GM21825 (cell line): ENCODE measurements at regions not wholly inside any gene's neighbourhood (a gene's known extent, or its start where the extent isn't known, plus 50 kb on each side); places are given as distances from the start of the nearest gene placed in this dataset.

Source experiments
- ATAC-seq: cut with Tn5 transposase; IDR thresholded peaks from one replicate; pipeline ENCODE4 v1.9.1; 2021; ENCODE audit warnings: mild to moderate bottlenecking, moderate library complexity; ENCODE audit not compliant: unreplicated experiment

DNA sequence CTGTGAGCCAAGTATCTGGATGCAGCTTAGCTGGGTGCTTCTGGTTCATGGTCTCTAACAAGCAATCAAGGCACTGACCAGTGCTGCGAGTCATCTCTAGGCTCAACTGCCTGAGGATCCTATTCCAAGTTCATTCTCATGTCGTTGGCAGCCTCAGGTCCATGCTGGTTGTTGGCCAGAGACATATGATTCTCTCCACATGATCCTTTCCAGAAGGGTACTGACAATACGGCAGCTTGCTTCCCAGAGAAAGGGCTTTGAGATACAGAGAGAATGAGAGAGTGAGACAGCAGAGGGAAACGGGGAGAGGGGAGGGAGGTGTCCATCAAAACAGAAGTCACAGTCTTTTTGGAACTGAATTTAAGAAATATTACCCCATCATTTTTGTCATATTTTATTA is 405.6 kb downstream of the XPNPEP1 start:
- ATAC-seq, result no peak

DNA sequence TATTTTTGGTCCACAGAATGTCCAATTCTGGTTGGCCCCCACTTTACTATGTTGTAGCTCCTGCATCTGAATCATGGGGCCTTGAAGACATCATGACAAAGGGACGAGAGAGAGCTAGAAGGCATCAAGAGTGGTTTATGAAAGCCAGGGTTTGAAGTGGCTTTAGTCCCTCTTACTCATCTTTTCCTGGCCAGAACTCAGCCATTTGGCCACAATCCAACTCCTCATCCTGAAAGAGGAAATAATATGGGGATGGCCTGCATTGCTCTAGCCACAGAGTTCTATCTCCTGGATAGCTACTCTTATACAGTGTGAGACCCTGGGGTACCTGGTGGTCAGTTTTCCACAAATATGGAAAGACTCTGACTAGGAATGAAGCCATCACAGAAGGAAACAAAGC is 418.9 kb downstream of the XPNPEP1 start:
- ATAC-seq, result no peak

DNA sequence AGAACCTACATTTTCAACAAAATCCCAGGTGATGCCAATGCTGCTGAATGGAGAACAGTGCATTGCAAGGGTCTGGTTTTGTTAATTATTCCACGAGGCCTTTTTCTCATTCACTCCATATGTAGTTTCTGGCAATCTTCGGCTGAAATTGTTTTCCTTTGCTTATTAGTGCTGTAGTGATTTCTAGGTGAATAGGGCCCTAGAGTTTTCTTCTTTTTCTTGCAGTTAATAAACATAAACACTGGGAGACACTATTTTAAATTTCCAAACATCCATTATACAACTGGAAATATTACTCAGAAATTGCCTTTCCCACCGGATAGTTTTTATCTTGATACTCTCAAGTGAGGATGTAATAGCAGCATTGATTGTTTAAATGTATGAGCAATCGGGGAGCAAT is 435.6 kb downstream of the XPNPEP1 start:
- no peak for ATAC-seq

DNA sequence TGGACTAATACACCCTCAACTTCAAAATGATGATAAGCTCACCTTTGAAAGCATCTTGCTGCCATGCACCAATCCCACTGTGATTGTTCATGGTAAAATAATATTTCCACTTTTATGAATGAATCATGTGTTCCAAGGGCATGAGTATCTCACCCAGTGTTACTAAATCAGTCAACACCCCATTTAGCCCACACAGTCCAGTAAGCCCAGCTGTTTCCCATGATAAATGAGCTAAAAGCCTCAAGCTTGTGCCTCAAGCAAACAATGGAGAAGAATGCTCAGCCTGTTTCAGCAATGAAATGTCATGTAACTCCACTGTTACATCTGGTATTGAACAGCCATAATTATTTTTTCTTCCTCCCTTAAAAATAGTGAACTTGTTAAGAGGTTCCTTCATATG is 442.5 kb downstream of the XPNPEP1 start:
- ATAC-seq, result no peak

DNA sequence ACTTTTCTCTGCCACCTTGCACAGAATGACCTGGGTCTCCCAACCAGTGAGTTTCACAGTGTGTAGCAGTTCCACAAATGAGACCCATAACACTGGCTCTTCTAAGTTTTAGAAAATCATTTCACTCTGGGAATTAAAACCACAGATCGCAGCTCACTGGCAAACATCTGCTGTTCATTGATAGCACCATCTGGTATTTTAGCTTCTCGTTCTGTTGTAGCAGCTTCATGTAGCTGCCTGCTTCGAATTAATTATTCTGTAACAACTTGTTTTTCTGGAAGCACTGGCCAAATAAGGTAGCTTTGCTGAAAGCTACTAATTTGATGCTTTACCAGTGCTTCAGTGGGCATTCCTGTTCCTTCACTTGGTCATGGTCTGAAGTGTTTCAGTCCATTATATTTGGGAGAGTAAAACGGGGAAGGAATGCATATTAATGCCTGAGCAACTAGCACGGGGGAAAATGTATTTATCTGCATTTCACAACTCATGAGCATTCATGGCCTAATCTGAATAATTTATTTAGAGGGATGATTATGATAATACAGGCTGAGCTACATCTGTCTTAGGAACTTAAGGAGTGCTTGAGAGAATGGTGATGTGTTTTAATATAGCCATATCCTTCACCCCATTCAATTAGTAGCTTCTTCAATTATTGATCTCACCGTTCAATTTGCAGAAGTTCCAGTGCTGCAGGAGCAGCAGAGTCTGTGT is 447.4 kb downstream of the XPNPEP1 start:
- no peak for ATAC-seq

DNA sequence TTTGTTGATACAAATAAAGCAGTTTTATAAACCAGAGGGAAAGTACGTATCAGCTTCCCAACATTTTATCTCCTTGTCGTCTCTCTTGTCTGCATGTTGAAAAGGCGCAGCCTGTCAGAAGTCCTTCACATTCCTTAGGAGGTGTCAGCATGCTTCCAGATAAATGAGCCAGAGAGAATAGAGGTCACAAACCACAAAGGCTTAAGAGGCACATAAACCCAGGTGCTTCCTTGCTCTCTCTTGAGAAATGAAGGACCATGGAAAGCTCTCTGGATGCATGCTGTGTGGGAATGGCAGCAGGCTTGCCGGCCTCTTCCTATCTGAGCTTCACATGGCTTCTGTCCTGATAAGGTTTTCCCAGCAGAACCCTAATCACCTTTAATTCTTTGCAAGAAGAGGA is 448.5 kb downstream of the XPNPEP1 start:
- ATAC-seq, result no peak

DNA sequence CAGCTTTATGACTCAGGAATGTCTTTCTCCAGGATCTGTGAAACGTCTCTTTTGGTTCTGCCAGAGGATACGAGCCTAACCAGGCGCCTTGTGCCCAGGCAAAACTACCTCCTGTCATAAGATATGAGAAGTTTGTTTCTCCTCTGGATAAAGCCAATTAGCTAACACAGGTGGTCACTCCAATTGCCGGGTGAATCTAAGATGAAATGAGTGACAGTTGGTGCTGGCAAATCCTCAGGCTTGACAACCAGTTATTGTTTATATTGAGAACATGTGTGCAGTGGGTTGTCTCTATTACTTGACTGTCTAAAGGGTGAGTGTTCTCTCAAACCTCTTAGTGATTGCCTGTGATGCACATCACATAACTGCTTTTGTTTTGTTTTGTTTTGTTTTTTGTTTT is 449.1 kb downstream of the XPNPEP1 start:
- ATAC-seq, result no peak

DNA sequence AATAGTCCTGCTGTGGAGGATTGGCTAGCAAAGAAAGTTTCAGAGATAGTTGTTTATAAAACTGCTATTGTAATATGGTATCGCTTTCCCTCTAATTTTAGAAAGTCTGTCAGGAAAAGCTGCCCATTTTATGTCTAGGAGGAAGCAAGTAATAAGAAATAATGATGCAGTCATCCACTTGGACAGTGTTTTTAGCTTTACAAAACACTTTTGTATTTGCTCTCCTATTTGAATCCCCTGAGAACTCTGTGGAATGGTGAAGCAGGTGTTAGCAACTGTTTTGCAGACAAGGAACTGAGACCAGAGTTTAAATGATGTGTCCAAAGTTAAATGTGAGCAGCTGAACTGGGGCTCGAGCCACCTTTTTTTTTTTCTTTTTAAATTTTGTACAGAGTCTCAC is 455.8 kb downstream of the XPNPEP1 start:
- ATAC-seq, result no peak

DNA sequence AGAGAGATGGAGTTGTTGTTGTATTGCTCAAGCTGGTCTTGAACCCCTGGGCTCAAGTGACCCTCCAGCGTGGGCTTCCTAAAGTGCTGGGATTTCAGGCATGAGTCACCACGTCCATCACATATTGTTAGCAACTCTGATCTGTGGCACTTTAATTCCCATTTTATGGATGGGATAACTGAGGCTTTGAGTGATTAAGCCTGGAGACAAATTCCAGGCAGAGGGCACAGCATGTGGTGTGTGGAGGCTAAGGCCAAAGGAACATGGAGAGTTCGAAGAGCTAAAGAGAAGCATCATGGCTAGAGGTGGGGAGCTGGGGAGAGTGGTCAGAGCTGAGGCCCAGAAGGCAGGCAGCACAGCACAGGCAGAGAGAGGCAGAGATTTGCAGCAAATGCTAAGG is 458.4 kb downstream of the XPNPEP1 start:
- no peak for ATAC-seq

DNA sequence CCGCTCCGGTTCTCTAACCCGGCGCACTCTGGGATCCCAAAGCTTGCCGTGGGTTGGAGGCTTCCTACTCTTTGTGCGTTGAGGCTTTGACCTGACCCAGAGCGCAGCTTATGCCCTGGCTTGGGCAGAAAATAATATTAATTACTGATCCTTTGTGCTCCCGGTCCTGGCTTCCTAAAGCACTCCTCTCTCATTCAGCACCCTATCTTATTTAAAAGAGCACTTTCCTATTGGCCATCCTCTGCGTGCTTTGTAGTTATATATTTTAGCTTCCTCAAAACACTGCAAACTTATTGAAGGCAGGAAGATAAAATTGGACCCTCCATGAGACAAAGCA is 466.0 kb downstream of the XPNPEP1 start:
- ATAC-seq, result no peak

DNA sequence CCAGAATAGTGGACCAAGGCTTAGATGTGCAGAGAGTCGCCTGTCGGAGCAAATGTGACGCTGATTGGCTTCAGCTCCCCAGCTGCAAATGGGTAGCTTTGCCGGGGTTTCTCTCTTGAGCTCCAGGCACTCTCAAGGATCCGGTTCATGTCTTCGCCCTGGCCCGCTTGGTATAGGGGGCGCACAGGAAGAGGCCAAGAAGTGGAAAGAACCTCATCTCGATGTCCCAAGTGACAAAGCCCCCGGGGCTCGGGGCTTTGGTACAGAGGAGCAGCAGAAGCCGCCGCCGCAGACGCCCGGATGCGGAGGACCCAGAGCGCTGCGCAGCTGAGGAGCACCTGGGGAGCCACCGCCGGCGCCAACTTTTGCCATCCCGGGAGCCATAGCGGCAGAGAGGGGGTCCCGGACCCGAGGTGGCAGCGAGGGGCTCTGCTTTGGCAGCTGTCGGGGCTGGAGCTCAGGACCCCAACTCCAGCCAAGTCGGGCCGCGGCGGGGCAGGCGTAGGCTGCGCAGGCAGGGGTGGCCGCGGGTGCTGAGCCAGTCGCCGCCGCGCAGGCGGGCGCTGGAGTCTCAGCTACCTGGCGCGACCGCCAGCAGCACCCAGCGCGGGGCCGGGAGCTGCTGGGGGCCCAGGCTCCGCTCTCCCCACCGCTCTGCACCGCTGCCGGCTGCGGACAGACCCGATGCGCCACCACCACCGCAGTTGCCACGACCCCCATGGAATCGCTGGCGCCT is 466.6 kb downstream of the XPNPEP1 start:
- no peak for ATAC-seq

DNA sequence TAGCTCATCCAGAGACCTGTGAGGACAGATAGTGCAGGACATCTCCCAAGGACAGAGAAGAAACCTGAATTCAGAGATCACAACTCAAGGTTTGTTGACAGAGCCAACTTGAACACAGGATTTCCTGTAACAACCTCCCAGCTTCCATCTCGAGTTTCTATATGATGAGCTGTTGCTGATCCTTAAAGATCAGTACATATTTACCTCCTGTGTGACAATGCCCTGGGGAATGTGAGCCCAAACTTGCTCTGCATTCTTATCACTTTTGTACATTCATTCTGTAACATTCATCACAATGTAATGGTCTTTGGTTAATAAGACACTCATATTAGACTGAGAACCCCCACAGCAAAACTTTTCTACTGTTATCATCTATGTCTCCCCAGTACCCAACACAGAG is 468.6 kb downstream of the XPNPEP1 start:
- ATAC-seq, result no peak

DNA sequence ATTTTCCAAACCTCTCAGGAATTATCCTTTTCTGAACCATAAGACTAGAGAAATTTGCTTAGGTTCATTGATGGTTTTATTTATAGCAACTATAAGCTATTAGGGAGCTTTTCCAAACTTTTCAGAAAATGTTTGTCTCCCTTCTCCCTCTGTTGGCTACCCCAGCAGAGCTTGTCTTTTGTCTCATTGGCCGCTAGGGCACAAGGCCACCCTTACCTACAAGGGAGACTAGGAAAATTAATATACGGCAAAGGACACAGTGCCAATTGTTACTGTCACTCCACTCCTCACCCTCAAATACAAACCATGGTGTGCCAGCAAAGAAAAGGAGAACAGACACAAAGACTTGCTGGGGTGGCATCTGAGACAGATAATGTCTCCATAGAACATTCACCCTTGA is 471.4 kb downstream of the XPNPEP1 start:
- no peak for ATAC-seq

DNA sequence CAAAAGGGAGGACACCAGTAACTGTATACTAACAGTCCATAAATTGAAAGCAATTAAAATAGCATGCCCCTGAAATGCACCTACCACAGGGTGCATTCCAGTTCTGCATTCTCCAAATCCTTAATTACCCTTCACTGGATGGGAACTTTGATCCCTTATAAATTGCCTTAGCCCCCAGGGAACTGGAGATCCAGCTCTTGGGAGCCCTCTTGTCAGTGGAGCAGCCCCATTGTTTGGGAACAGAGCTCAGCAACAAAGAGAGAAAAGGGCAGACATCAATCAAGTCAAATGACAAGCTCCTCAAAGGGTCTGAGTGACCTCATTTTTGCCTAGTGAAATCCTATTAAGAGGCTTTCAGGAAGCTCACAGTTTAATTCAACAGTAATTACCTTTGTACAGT is 472.6 kb downstream of the XPNPEP1 start:
- no peak for ATAC-seq

DNA sequence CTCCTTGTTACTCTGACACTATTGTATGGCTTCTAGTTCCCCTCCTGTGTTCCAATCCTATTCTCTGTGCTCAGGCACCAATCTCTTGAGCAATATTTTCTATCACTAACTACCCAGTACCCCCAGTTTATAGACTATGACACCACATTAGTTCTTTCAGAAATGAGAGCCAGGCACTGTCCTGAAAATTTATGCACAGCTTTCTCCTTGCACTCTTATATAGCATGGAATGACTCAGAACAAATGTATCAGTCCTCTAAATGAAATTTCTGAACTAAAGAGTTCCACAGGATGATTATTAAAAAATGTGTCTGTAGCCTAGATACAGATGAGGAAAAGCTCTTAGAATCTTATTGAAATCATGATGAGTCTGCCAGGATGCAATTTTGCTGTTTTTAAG is 489.9 kb downstream of the XPNPEP1 start:
- ATAC-seq, result no peak

DNA sequence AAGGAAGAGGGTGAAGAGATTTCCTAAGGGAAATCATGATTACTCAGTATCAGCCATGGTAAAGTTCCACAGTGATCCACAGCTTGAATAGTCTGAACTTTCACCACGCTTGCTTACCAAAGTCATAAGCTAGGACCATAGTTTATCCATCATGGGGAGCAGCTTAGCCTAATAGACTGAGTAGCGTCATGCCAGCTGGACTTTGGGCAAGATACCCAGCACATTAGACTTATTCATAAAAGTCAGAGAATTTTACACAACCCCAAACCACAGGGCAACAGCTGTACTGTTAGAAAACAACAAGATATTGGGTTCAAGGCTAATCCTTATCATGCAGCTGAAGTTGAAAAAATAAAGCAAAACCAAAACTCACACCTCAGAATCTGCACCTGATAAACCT is 491.0 kb downstream of the XPNPEP1 start:
- no peak for ATAC-seq

DNA sequence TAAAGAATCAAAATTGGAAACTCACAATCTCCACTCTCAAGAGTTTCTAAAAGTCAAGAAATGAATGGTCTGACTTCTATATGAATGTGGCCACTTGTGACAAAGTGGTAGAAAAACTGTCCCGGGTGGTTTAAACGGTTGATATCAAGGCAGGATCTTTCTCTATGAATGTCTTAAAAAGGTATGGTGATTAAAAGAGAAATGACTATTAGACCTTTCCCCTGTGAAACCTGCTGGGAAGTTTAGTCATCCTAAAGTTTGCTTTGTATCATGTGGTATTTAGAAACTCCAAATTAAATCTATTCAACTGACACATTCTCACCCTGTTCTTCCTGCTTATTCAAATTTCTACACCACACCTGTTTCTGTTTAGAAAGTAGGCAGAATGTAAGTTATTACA is 492.5 kb downstream of the XPNPEP1 start:
- no peak for ATAC-seq

DNA sequence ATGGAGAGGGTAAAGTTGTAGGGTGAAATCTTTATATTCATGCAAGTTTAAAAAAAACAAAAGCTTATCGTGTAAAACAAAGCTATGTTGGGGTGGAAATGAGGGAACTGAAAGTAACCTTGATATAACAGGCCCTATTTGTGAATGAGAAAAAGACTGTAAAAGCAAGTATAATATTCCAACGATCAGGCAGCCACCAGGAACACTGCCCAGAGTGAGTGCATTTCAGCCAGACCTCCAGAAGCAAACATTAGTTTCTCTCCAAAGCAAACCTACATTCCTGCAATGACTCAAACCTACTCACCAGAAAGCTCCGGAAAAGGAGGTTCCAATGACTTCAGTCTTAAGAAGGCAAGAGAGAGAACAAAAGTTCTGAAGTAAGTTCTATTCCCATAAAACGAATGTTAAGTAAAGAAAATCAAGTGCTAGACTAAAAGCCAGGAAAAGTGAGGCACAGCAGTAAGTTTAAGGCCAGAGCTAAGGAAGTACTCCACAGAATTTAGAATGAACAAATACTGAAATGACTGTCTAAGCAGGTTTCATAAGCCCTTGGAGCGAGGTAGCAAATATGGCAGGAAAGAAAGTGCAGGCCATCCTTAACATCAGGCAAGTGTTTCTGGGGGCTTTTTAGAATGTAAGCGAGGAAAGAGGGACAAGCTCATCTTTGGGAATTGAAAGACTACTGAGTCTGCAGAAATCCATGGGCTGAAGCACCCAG is 493.1 kb downstream of the XPNPEP1 start:
- no peak for ATAC-seq

DNA sequence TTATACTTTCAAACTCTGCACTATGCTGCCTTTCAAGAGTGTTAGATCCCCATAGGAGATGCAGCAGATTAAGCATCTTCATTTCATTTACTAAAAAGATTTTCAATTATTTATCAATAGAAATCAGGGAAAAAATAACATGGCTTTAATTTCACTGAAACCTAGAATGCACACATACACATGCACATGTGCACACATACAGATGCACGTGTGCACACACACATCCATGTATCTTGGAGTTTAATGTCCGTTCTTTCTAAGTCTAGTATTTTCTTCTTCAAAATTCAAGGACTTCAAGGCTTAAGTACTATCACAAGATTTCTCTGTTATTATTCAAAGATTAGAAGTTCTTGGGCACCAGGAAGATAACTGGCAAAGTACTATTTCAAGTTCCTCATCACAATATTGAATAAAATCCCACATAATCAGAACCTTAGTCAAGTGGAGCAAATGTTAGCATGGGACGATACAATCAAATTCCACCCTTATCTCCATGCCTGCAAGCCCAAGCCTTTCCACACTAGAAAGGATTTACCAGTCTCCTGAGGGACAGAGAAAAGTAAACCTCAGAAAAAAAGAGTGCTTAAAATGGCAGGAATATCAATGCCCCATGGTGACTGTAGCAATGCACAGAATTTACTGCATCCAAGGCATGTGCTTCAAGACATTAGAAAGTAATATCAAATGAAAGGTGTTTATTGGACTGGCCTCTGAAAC is 494.4 kb downstream of the XPNPEP1 start:
- no peak for ATAC-seq

DNA sequence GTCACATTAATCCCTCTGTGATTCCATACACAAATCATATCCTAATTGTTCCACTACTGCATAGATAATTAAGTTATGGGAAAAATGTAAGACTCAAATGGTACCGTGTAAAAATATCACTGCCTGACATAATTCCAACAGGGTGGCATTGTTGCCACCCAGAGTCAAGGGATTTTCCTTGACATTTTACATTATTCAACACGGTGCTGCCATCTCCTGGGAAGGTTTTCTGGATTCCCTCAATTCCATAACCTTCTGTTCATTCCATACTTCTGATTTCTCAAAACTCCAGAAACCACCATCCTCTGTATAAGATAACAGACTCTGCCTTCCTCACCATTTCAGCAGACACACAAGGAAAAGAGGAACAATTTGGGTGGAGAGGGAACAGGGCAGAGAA is 495.9 kb downstream of the XPNPEP1 start:
- no peak for ATAC-seq

DNA sequence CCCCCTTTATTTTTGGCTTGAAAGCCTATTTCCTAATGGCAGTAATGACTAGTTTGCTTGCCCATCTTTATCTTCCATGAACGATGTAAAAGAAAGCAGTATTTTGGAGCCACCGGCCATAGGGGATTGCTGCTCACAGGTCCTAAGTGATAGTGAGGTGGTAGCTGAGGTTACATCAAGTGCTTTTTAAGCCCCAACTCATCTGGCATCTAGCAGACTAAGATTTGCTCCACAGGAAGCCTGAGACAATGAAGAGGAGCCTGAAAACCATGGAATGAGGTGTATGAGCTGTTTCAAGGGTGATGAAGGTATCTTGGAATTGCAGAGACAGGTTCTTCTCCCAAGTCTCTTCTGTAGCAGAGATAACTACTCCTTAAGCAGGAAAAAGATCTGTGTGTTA is 496.3 kb downstream of the XPNPEP1 start:
- ATAC-seq, result no peak

DNA sequence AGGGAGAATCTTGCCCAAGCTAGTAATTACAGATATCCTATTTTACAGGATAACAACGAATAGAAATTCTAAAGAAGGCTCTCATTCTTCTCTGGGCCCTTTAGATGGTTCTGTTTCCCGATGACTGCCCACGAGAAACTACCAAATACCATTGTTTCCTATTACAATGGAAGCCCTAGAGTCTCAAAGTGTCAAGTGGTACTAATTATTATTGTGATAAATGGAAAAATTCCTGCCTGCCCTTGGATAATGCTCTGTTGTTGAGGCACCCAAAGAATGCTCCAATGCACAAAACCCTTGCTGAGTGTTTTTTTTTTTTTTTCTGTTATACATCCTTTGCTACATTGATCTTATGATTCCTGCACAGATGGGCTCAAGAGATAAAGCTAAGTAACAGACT is 504.5 kb downstream of the XPNPEP1 start:
- no peak for ATAC-seq
